DMS114 treated with DMSO at 0.1 percent for 48 hours (cell line): ENCODE measurements at regions not wholly inside any gene's neighbourhood (a gene's known extent, or its start where the extent isn't known, plus 50 kb on each side); places are given as distances from the start of the nearest gene placed in this dataset.

ENCODE experiments used
- DNase-seq: peaks from one replicate; lab custom pipeline; 2025; ENCODE audit not compliant: unreplicated experiment; lab: John Stamatoyannopoulos, UW

DNA sequence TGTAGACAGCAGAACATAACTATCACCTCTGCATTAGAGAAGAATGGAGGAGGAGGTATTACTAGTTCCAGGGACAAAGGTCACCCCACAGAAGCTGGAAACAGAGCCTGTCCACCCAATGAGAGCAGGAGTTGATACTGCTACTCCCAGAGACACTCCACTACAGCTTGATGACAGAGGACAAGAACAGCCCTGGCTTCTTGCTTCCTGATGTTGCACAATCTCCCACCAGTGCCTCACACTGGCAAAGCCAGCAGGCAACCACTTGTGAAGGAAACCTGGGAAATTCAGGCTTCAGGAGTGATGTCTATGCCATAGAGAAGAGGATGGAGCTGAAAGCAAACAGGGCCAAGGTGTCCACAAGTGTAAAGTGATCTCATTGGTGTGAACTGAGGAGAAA lies 78.0 kb upstream of the POU1F1 start:
- no peak for DNase-seq

DNA sequence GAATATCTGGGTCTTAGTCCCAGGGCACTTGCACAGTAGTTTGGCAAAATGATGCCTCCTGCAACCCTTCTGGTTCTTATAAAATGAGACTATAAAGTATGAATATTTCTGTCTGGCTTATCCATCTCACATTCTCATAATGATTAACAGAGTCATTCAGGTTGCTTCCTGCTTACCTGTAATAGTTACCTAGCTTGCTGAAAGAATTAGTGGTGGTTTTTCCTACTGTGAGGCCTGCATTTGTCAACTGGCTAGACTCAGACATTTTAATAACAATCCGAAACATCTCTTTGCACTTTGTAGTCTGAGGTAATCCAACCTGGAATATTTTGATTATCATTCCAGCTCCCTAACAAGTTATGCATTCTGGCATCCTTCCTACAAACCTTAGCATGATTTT lies 75.6 kb upstream of the POU1F1 start:
- DNase-seq, result no peak

- DNase-seq, result peak; percentile 92
Observed at GRCh38 chr3:87350367-87351199, 74.2 kb upstream of the POU1F1 start.

- DNase-seq, result no peak
Observed at GRCh38 chr3:87349833-87350232, 73.4 kb upstream of the POU1F1 start.

DNA sequence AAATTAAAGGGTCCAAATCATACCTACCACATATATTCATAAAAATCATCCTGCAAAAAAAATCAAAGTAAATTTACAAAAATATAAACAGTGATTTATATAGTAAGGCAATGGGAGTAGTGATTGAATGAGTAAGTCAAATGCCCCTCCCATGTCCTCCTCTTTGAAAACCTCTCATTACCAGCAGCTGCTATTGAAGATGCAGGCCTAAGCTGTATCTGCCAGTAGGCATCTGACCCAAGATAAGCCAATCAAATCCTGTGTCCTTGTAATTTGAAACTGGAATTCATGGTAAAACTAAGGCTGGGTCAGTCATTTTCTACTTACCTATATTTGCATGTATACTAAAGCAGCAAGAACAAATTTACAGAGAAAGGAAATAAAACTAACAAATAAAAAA lies 60.4 kb upstream of the POU1F1 start:
- DNase-seq, result no peak

- no peak for DNase-seq
Observed at GRCh38 chr3:87335931-87336330, 59.5 kb upstream of the POU1F1 start.

DNA sequence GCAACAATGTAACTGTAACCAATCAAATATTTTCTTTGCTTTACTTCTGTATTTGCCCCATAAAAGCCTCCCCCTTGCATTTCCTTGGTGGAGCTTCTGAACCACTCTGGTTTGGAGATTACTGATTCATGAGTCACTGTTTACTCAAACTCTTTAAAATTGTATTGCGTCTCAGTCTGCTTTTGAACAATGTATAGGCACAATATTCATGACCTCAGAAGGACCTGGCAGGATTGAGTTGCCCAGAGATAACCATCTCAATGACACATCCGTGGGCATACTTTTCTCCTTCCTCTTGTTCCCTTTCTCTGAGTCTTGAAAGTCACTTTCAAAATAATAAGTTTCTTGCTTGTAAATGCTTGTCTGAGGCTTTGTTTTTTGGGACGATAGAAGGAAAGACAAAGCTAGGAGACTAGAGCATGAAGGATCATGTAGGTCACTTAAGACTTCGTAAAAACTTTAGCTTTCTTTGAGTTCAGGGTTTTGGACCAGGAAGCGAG lies 57.1 kb upstream of the POU1F1 start:
- DNase-seq, result no peak

DNA sequence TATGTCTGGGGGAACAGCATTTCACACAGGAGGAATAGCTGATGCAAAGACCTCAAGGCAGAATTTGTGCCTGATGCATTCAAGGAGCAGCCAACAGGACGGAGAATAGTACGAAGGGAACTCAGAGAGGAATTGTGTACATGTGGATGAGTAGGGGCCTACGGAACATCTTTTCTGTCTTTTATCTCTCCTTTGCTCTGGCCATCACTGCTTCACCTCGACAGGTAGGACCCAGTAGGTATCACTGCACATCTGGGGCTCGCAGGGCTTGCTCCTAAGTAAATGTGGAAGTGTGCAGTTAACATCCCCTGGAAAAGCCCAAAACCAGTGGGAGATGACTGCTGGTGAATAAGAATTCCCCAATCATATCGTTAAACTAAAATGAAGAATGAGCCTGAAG lies 56.4 kb upstream of the POU1F1 start:
- no peak for DNase-seq

- DNase-seq, result no peak
Observed at GRCh38 chr3:87329065-87329464, 52.7 kb upstream of the POU1F1 start.
